GM12878 (cell line): ENCODE measurements at regions not wholly inside any gene's neighbourhood (a gene's known extent, or its start where the extent isn't known, plus 50 kb on each side); places are given as distances from the start of the nearest gene placed in this dataset.

Experiments used
- ATAC-seq: fragments of 200-7000 bp; cut with Tn5 transposase; 3 replicates; pipeline ENCODE4 v1.9.1; 2020; ENCODE audit warnings: mild to moderate bottlenecking, moderate library complexity
- BruUV-seq: library from RNA; stranded (reverse); fragments of 400-500 nt; replicated peaks from 2 replicates; lab custom pipeline; 2021; lab: Mats Ljungman, UMichigan
- CTCF ChIA-PET: fragments of 300-600 bp; sonication (Branson Sonifier 250); formaldehyde crosslinking; extraction: SDS; loops from one replicate; lab custom pipeline; 2021; ENCODE audit warnings: inconsistent platforms; lab: Yijun Ruan, JAX
- POLR2A ChIA-PET: fragments of 350-600 bp; formaldehyde crosslinking; extraction: SDS; loops from one replicate; lab custom pipeline; 2021; ENCODE audit warnings: inconsistent platforms; lab: Charles Lee
- RAD21 ChIA-PET: fragments of 300-600 bp; sonication (Branson Sonifier 250); formaldehyde crosslinking; loops from one replicate; lab custom pipeline; 2023; ENCODE audit warnings: antibody characterized with exemption; ENCODE audit not compliant: unreplicated experiment; lab: Charles Lee
- SMC1A ChIA-PET: fragments of 300-600 bp; sonication (Branson Sonifier 250); formaldehyde crosslinking; loops from one replicate; lab custom pipeline; 2023; ENCODE audit not compliant: unreplicated experiment, uncharacterized antibody; lab: Charles Lee
- DNase-seq: peaks from one replicate; pipeline ENCODE4 v3.0.0-alpha.2; 2011; ENCODE audit warnings: low read depth, low spot score
- FAIRE-seq: peaks from 3 replicates; lab custom pipeline; 2011; peaks lifted over from hg19 to GRCh38; lab: Jason Lieb, UNC
- H2AFZ ChIP-seq: 2 replicates; pipeline ENCODE4 v1.6.0; 2011; ENCODE audit warnings: low read depth, low read length, control low read depth; ENCODE audit not compliant: control insufficient read depth
- H3K27ac ChIP-seq: 2 replicates; pipeline ENCODE4 v1.5.1; 2011; ENCODE audit warnings: control low read depth; ENCODE audit not compliant: control insufficient read depth, insufficient read depth
- H3K27me3 ChIP-seq, 2 experiments: replicated peaks in 1 of 2; 2 replicates each; pipeline versions ENCODE4 v1.6.0 to v1.6.1; 2011; ENCODE audit warnings: low read length in 1 of 2; ENCODE audit not compliant: control insufficient read depth in 2 of 2, insufficient read depth in 2 of 2
- H3K36me3 ChIP-seq, 2 experiments: 2 replicates each; pipeline ENCODE4 v1.5.1; 2011; ENCODE audit warnings: low read length in 1 of 2; ENCODE audit not compliant: control insufficient read depth in 2 of 2, insufficient read depth in 2 of 2
- H3K4me1 ChIP-seq: 2 replicates; pipeline ENCODE4 v1.6.1; 2011; ENCODE audit warnings: mild to moderate bottlenecking, low read length, moderate library complexity, mixed read lengths; ENCODE audit not compliant: control insufficient read depth, insufficient read depth
- H3K4me2 ChIP-seq: 2 replicates; pipeline ENCODE4 v1.6.0; 2011; ENCODE audit warnings: control low read depth; ENCODE audit not compliant: control insufficient read depth, insufficient read depth
- H3K4me3 ChIP-seq: fragments of 200-600 bp; sonication (generic); 2 replicates; pipeline ENCODE4 v1.5.1; 2016
- H3K79me2 ChIP-seq: 2 replicates; pipeline ENCODE4 v1.6.0; 2011; ENCODE audit warnings: low read length; ENCODE audit not compliant: control insufficient read depth, insufficient read depth
- H3K9ac ChIP-seq: 2 replicates; pipeline ENCODE4 v1.8.0; 2011; ENCODE audit warnings: low read length, control low read depth, mixed read lengths; ENCODE audit not compliant: control insufficient read depth, insufficient read depth
- H3K9me3 ChIP-seq: replicated peaks from 3 replicates; pipeline ENCODE4 v1.5.1; 2011; ENCODE audit warnings: mild to moderate bottlenecking, low read length; ENCODE audit not compliant: control insufficient read depth, insufficient read depth
- H4K20me1 ChIP-seq: 2 replicates; pipeline ENCODE4 v1.6.0; 2011; ENCODE audit not compliant: control insufficient read depth, insufficient read depth
- CHD2 ChIP-seq: IDR thresholded peaks from 2 replicates; pipeline ENCODE4 v1.6.1; 2011; ENCODE audit warnings: low read depth, low read length, improper control_type of control experiment, borderline replicate concordance
- DPF2 ChIP-seq: fragments of 450-650 bp; IDR thresholded peaks from 2 replicates; pipeline ENCODE4 v1.6.1; 2017; ENCODE audit warnings: mild to moderate bottlenecking
- FOS ChIP-seq: IDR thresholded peaks from 3 replicates; pipeline ENCODE4 v1.6.1; 2011; ENCODE audit warnings: borderline replicate concordance; ENCODE audit not compliant: insufficient read length; ENCODE audit errors: extremely low read depth
- IKZF1 ChIP-seq: fragments of 450-650 bp; conservative IDR thresholded peaks from 2 replicates; pipeline ENCODE4 v1.6.1; 2017; ENCODE audit warnings: antibody characterized with exemption, mild to moderate bottlenecking
- JUNB ChIP-seq: IDR thresholded peaks from 2 replicates; pipeline ENCODE4 v1.6.1; 2016; ENCODE audit warnings: antibody characterized with exemption, mild to moderate bottlenecking
- KLF5 ChIP-seq: fragments of 450-650 bp; IDR thresholded peaks from 2 replicates; pipeline ENCODE4 v1.6.1; 2014; ENCODE audit warnings: mild to moderate bottlenecking; ENCODE audit not compliant: partially characterized antibody
- MTA2 ChIP-seq: fragments of 450-650 bp; IDR thresholded peaks from 2 replicates; pipeline ENCODE4 v1.6.1; 2016; ENCODE audit warnings: low read depth, mild to moderate bottlenecking, moderate library complexity
- PAX5 ChIP-seq: IDR thresholded peaks from 2 replicates; pipeline ENCODE4 v1.6.1; 2011; ENCODE audit warnings: low read depth, low read length, borderline replicate concordance
- RAD21 ChIP-seq: IDR thresholded peaks from 2 replicates; pipeline ENCODE4 v1.6.1; 2011; ENCODE audit warnings: mild to moderate bottlenecking, low read depth, low read length, moderate library complexity; ENCODE audit not compliant: insufficient read depth
- ZNF592 ChIP-seq: fragments of 450-650 bp; IDR thresholded peaks from 2 replicates; pipeline ENCODE4 v1.6.1; 2017; ENCODE audit warnings: mild to moderate bottlenecking, moderate library complexity
- WGBS: methylation state at CpG from one replicate; pipeline ENCODE4 v1.1.6; 2016; ENCODE audit warnings: low lambda C conversion rate; ENCODE audit not compliant: insufficient replicate concordance, insufficient coverage; ENCODE audit errors: missing lambda C conversion rate; 5-methylcytosine and 5-hydroxymethylcytosine counted together
- in situ Hi-C: fragments of 300-500 bp; cut with MboI; formaldehyde crosslinking; loops from 9 replicates; pipeline ENCODE4 v1.14.3; 2018; ENCODE audit warnings: mixed read lengths
- intact Hi-C: fragments of 100-400 bp; cut with micrococcal nuclease; formaldehyde crosslinking; loops from one replicate; pipeline ENCODE4 v1.14.2; 2022; ENCODE audit not compliant: unreplicated experiment
- TF ChIP-seq, protein P1 (sequence below): IDR thresholded peaks from 2 replicates; pipeline ENCODE4 v1.6.1; 2011; ENCODE audit warnings: borderline replicate concordance, low read depth, mild to moderate bottlenecking, moderate library complexity, mixed read lengths, low read length; ENCODE audit not compliant: insufficient read depth; ENCODE audit errors: extremely low read length
- TF ChIP-seq, protein P2 (sequence below): fragments of 450-650 bp; IDR thresholded peaks from 2 replicates; pipeline ENCODE4 v1.6.1; 2016; ENCODE audit warnings: mild to moderate bottlenecking

DNA sequence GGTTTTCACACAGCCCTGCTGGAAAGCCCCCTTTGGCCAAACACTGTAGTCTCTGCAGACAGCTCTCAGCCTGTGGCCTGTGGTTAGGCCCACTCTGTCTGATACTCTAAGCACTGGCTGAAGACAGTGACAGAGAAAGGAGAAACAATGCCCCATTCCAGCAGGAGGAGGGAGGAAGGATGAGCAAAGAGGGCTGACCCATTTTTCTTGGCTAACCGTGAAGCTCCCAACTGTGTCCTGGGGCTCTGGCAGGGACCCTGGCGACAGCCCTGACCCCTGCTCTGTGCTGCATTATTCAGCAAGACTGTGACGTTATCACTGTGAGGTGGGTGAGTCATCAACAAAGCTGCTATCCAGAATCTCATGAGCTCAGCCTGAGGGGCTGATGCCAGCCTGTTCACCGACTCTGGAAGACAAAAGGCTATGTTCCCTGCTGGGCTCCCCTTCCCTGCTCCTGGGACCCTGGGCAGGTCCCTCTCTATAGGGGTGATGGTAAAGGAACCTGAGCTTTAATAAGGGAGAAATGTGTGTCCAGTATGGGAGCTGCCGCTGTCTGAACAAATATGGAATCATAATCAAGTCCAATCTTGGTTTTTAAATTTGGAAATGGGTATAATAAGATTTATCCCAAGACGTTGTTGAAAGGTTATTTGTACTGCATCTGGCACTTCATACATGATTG, 107.0 kb downstream of the RHOU start:
- H3K27me3 ChIP-seq, result no peaks in the 10 kb centered on the region
- in situ Hi-C loops, result no loop called here
- no TSS peak for BruUV-seq
- ATAC-seq (peak; percentile 77), DNase-seq (no peak), FAIRE-seq (no peak)
- H3K4me3 ChIP-seq, result no peak overlapping the region
- ChIA-PET CTCF (interaction anchor here (0.7 to 1.6 kb wide), 2 partner anchors 11 to 385 kb away, joined by 3 to 4 read pairs; no protein-coding TSS in a partner anchor), SMC1A (interaction anchor here (1.0 to 2.0 kb wide), 7 partner anchors 8 to 114 kb away, joined by 3 to 11 read pairs (median 4); no protein-coding TSS in a partner anchor), RAD21 (interaction anchor here (0.6 to 2.6 kb wide), 5 partner anchors 8 to 394 kb away, joined by 3 to 16 read pairs (median 3); no protein-coding TSS in a partner anchor), POLR2A (interaction anchor here (0.6 to 1.0 kb wide), 2 partner anchors 11 to 16 kb away, joined by 3 read pairs; no protein-coding TSS in a partner anchor)
- H3K9me3 ChIP-seq, result no peaks in the 10 kb centered on the region; the same call in 2 of the 3 replicates
- H3K79me2 ChIP-seq, result no peaks in the 10 kb centered on the region
- H2AFZ ChIP-seq, result no peak overlapping the region
- WGBS, result 32% methylated on average over 6 of the region's 6 CpGs
- no peak overlapping the region for H3K9ac ChIP-seq
- H3K36me3 ChIP-seq, result no peaks in the 10 kb centered on the region
- intact Hi-C loops, result no loop called here
- no peak overlapping the region for H3K27ac ChIP-seq
- no peaks in the 10 kb centered on the region for H4K20me1 ChIP-seq
- H3K4me2 ChIP-seq, result no peak overlapping the region
- no peaks in the 10 kb centered on the region for H3K4me1 ChIP-seq
- peak; percentile 30; the same call in 1 of the 2 replicates for TF ChIP-seq MTA2
- TF ChIP-seq DPF2, result 0 out of 2 replicates have a peak, but pooled peaks have one; percentile 70
- peak; percentile 85 for TF ChIP-seq IKZF1
- no peak for TF ChIP-seq KLF5
- TF ChIP-seq, protein P1, sequence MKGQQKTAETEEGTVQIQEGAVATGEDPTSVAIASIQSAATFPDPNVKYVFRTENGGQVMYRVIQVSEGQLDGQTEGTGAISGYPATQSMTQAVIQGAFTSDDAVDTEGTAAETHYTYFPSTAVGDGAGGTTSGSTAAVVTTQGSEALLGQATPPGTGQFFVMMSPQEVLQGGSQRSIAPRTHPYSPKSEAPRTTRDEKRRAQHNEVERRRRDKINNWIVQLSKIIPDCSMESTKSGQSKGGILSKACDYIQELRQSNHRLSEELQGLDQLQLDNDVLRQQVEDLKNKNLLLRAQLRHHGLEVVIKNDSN, result no peak
- TF ChIP-seq JUNB, result no peak
- TF ChIP-seq, protein P2, sequence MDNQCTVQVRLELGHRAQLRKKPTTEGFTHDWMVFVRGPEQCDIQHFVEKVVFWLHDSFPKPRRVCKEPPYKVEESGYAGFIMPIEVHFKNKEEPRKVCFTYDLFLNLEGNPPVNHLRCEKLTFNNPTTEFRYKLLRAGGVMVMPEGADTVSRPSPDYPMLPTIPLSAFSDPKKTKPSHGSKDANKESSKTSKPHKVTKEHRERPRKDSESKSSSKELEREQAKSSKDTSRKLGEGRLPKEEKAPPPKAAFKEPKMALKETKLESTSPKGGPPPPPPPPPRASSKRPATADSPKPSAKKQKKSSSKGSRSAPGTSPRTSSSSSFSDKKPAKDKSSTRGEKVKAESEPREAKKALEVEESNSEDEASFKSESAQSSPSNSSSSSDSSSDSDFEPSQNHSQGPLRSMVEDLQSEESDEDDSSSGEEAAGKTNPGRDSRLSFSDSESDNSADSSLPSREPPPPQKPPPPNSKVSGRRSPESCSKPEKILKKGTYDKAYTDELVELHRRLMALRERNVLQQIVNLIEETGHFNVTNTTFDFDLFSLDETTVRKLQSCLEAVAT, result peak; percentile 59; the same call in 1 of the 2 replicates
- no peak for TF ChIP-seq FOS
- no peak for TF ChIP-seq ZNF592
- TF ChIP-seq PAX5, result no peak
- TF ChIP-seq CHD2, result 0 out of 2 replicates have a peak, but pooled peaks have one; percentile 11
- TF ChIP-seq RAD21, result no peak
